GM19043 (cell line): ENCODE measurements at regions not wholly inside any gene's neighbourhood (a gene's known extent, or its start where the extent isn't known, plus 50 kb on each side); places are given as distances from the start of the nearest gene placed in this dataset.

ENCODE experiments used
- ATAC-seq: cut with Tn5 transposase; IDR thresholded peaks from one replicate; pipeline ENCODE4 v1.9.1; 2021; ENCODE audit warnings: low read depth; ENCODE audit not compliant: unreplicated experiment

DNA sequence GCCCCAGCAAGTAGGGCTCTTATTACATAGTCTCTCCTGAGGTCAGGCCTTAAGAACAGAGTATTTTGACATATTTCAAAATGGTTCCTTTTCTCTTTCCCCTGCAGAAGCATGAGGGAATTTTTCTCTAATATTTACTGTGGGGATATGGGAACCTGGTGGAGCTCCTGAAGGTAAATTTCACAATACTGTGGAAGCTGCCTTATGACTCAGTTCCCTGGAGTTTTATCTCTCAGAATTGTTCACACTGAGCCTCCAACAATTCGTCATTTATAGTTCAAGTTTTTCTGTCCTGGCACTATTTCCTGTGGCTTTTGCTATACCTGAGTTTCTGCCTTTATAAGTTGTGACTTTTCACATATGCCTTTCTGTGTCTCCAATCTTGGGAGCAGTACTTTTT is 607.2 kb upstream of the NDST4 start:
- ATAC-seq: no peak

DNA sequence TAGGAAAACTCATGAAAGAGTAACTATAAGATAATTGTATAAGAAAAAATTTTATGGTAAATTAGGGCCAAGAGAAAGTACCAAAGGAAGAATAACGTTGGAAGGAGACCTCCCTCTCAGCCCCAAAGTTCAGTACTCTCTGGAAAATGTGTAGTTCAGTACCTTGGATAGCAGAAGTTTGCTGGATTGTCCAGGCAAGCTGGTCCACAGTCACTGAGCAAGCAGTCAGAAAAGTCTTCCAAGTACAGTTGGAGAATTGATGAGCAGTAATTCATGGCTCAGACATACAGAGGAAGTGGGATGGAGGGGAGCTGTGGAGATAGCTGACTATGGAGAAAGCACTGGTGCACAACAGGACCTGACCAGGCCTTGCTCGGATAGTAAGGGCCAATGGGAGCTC is 598.2 kb upstream of the NDST4 start:
- ATAC-seq: no peak

DNA sequence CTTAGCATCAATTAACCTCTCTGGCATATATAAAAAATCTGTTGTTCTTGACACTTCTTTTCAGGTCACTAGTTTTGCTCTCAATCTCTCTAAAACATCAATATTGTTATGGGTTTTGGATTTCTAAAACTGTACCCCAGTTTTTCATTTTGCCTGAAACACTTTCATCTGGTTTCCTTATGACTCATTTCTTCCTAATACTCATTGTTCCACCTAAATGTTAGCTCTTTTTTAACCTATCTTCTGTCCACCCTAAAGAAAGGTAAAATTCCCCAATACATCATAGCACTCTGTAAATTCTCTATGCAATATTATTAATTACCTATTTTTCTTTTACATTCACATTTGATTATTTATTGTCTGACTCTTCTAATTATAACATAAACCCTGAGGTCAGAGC is 575.5 kb upstream of the NDST4 start:
- ATAC-seq: no peak

DNA sequence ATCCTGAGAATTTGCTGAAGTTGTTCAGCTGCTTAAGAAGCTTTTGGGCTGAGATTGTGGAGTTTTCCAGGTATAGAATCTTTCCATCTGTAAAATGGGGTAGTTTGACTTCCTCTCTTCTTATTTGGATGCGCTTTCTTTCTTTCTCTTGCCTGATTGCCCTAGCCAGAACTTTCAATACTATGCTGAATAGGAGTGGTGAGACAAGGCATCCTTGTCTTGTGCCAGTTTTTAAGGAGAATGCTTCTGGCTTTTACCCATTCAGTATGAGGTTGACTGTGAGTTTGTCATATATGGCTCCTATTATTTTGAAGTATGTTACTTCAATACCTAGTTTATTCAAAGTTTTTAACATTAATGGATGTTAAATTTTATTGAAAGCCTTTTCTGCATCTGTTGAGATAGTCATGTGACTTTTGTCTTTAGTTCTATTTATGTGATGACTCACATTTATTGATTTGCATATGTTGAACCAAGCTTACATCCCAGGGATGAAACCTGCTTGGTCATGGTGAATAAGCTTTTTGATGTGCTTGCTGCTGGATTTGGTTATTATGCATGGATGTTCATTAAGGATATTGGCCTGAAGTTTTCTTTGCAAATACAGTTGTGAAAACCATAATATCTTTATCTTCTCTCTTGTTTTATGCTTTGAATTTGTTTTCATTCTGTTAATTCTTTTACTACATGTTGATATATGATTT is 573.8 kb upstream of the NDST4 start:
- no peak for ATAC-seq

DNA sequence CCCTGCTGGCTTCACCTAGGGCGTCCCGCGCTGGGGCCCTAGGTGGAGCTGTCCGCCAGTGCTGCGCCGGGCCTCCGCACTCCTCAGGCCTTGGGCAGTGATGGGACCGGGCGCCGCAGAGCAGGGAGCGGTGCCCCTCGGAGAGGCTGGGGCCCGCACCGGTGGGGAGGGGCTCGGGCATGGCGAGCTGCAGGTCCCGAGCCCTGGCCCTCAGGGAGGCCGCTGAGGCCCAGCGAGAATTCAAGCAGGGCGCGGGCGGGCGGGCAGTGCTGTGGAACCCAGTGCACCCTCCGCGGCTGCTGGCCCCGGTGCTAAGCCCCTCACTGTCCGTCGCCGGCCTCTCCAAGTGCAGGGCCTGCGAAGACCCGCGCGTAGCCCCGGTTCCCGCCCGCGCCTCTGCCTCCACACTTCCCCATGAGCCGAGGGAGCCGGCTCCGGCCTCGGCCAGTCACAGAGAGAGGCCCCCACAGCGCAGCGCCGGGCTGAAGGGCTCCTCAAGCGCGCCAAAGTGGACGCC is 565.1 kb upstream of the NDST4 start:
- no peak for ATAC-seq

DNA sequence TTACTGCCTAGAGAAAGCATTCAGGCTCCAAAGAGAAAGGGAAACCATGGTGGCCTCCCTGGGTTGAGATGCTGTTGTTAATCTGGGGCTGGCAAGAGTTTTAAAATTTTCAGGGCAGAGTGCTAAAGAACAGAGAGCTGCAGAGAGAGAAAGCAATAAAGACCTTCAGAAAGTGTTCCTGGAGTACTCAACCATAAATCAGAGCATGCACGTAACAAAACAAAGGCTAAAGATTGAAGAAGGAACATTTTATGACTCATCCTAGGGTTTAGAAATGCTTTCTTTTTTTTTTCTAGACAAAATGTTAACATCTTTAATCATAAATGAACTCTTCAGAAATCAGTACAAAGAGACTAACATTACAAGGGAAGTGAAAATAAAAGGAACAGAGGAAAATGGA is 562.3 kb upstream of the NDST4 start:
- ATAC-seq: no peak

DNA sequence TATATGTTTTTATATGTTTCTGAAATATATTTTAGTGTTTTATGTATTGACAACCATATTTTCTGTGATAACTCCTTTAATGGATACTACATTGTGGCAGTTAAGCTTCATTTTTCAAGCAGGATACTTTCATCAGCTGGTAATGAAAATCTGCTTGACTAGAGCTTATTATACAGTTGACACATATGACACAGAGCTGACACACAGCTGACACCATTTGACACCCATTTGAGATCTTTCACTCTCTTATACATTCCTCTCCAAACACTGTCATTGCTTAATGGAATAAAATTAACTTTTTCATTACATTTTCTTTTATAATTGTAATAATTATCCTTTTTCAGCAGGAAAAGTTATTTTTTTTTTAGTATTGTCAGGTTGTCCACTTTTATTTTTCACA is 561.1 kb upstream of the NDST4 start:
- no peak for ATAC-seq

DNA sequence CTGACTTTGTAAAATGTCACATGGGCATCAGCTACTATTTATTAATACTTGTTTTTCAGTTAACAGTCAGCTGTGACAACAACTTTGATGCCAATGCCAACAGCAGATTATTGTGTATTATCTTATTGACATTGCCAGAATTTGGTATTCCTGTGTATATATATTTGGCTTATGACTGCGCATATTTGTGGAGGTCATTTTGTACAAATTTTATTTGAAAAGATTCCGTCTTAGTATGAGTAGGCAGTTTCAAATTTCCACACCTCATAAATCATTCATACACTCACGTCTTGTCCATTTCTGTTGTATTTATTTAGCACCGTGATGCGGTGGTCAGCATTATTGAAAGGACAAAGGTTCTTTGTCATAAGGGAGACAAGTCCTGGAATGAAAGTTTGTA is 558.2 kb upstream of the NDST4 start:
- no peak for ATAC-seq

DNA sequence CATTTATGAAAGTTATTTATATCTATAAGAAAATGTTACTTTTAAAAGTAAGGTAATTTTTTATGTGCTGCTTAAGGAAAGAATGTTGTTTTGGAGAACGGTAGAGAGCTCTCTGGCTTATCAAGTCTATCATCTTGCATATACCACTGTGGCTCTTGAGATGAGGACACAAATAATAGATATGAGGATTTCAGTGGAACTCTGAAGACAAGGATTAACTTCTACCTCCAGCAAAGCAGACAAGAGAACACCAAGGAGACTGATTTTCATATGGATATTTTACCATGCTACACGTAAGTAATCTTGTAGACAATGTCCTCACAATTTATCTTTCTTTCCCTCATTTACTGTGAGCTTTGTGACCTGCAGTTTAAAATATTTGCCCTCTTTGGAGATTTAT is 557.5 kb upstream of the NDST4 start:
- no peak for ATAC-seq

DNA sequence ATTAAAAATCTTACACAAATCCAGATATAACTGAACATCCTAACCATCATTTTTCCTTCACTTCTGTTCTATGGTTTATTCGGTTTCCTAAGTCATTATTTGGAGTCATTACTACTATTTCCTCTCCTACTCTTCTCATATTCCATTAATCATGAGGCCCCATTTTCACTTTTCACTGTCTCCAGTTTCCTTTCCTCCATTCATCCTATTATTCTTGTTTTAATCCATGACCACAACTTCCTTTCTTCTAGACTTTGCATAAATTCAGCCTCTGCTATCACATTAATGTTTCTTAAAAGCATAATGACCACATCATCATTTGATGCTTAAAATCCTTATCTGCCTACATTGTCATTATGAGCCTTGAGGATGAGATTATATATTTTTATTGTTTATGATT is 555.0 kb upstream of the NDST4 start:
- no peak for ATAC-seq

DNA sequence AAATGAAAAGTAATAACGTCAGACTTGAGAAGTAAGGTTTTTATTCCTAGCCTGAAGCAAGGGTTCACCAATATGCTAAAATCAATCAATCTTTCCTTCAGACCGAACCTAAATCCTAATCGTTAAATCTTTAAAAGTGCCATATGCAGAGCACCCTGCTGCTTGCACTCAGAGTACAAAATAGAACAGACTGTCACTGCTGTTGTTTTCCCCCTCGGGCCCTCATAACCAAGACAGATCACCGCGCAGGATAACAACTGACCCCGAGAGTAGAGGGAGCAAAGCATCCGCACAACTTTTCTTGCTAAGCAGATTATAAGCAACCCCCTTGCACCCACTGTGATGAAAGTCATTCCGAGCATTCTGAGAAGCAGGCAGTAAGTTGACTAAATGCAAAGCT is 550.9 kb upstream of the NDST4 start:
- no peak for ATAC-seq

DNA sequence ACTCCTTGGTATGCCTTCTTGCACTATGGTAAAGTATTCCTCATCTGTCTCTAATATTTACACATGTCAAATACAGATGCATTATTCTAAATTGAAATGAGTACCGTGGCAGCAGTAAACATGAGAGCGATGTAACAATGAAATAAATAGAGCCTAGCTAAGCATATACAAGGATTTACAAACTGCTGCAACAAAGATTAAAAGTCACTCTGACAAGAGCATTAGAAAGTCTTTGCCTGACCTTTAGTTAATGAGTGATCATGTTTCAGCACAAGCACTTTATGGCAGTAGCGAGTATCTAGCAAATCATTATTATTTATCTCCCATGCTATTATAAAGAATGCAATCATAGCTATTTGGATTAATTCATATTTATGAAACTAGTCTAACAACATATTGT is 547.0 kb upstream of the NDST4 start:
- ATAC-seq: no peak

DNA sequence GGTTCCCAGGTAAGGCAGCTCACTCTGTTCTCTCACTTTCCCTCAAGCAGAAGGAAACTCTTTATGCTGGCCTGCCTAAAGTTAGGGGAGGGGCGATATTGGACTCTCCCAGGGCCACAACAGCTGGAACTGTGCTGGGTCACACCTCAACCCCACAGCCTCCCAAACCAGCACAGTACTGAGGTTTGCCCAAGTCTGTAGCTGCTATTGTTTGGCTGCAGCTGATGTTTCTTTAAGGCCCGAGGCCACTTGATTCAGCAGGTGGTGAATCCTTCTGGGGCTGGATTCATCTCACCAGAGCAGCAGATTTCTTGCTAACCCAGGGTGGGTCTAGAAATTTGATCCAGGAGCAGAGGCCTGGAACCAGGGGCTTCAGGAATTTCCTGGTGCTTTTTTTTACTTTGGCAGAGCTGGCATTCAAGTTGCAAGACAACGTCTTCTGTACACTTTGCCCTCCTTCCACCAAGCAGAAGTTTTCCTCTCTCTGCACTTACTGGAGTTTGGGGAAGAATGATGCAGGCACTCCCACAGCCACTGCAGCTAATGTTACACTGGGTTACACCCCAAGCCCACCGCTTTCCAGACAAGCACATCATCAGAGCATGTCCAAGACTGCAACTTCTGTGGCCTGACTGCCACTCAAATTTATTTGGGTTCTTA is 544.7 kb upstream of the NDST4 start:
- no peak for ATAC-seq

DNA sequence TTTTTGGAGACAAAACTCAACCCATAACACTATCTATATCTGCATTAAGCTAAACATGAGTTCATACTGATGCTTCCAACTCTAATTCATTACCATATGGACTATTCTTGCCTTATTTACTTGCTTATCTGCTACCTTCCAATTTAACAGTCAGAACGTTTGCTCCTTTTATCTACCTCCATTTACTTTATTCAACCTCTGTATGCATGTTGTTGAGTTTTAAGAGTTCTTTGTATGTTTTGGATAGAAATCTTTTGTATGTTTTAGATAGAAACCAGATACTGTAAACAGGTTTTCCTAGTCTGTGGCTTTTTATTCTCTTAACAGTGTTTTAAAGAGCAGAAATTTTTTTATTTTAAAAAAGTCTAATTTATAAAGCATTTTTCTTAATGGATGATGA is 542.2 kb upstream of the NDST4 start:
- ATAC-seq: no peak

DNA sequence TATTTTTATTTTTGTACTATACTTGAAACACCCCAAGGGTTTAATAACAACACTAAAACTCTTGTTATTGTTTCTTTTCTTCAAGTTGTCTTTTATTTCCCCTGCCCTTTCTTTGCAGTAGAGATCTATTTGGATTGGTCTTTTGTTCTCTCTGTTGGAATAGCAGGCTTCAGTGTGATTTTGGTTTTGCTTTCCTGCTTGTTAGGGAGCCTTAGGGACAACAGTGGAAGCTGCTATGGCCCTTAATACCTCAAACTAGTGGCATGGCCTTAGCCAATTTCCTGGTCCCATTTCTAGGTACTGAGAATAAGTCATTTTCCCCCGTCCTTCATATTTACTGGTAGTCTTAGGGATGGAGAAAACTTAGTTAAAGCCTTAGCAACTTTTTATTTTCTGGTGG is 535.4 kb upstream of the NDST4 start:
- ATAC-seq: no peak

DNA sequence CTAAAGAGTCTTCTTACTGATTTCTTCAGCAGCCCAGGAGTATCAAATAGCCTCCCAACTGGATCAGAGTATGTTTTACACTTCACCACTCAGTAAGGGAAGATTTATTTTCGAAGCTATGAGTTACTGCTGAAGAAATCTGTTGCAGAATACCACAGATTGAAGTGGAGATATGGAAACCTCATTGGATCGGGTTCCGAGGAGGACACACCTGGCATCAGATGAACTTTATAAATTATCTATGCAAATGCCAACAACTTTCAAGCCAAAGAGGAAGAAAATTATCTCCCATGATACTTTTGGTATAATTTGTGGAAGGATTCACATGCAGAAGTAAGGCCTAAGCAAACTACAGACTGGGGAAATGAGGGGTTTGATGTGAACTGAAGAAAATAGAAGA is 515.9 kb upstream of the NDST4 start:
- ATAC-seq: no peak

DNA sequence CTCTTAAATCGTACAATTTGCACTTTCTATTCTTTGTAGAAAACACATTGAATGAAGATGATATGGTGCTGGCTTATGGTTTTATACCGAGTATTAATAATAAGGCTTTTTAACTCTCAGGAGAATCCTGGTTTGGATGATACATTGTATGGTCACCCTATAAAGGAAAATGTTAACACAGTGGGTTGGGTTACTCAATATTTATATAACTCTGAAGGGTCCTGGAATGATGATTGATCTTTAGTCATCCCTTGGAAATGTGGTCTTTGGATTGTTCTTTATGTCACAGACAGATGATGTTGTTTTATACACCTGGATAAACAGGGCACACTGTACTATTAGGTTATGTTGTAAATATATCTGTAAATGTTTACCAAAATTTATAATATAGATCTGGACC is 496.2 kb upstream of the NDST4 start:
- ATAC-seq: no peak

DNA sequence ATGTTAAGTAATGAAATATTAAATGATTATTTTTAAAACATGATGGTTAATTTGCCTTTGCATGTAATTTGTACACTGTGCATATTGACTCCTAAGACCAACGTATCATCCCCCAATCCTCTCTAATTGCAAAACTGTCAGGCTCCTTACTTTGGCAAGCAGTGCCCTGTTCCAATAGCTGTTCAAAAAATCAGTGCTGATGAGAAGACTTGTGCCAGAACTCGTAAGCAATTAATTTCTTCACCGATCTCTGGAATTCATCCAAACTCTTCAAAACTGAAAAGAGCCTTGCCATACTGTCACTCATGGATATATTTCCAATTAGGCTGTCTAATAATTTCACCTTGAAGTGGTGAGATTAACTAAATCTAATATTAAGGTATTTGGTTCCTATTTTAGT is 493.9 kb upstream of the NDST4 start:
- no peak for ATAC-seq

DNA sequence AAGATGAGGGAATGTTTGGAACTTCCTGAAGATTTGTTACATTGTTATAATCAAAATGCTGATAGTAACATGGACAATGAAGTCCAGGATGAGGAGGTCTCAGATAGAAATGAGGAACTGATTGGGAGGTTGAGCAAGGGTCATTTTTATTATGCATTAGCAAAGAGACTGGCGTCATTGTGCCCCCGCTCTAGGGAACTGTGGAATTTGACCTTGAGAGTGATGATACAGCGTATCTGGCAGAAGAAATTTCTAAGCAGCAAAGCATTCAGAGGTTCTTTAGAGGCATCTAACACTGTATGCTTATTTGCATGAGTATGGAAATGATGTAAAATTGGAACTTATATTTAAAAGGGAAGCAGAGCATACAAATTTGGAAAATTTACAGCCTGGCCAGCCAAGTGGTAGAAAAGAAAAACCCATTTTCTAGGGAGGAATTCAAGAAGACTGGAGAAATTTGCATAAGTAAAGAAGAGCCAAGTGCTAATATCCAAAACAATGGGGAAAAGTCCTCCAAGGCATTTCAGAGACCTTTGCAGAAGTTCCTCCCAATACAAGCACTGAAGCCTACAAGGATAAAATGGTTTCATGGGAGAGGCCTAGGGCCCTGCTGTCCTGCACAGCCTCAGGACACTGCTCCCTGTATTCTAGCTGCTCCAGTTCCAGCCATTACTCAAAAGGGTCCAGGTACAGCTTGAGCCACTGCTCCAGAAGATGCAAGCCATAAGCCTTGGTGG is 483.0 kb upstream of the NDST4 start:
- no peak for ATAC-seq

DNA sequence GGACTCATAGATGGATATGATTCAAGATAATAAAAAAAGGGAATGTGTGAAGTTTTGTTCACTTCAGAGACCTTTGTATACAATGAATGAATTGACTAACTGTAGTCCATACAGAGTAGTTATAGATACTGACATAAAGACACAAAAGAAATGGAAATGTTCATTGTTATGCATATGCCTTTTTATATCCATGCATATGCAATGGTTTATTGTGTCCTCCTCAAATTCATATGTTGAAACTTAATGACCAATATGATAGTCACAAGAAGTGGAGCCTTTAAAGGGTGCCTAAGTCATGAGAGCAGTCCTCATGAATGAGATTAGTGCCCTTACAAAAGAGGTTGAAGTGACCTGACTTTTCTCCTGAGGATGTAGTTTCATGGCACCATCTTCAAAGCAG is 467.5 kb upstream of the NDST4 start:
- ATAC-seq: no peak

DNA sequence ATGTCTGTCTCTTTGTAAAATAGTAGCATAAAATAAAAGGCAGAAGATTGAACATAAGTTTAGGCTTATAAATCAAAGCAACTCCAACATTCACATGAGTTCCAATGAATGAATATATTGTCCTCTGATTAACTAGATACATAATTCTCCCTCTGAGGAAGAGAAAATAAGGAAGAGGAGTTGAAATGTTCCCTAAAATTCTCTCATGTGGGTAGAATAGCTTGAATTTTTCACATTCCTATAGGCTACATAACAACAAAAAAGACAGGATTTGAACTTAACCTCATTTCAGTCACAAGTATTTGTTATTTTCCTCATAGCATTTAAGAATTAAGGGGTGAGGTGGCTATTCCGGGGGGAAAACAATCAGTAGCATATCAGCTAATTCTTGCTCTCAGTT is 462.4 kb upstream of the NDST4 start:
- no peak for ATAC-seq

DNA sequence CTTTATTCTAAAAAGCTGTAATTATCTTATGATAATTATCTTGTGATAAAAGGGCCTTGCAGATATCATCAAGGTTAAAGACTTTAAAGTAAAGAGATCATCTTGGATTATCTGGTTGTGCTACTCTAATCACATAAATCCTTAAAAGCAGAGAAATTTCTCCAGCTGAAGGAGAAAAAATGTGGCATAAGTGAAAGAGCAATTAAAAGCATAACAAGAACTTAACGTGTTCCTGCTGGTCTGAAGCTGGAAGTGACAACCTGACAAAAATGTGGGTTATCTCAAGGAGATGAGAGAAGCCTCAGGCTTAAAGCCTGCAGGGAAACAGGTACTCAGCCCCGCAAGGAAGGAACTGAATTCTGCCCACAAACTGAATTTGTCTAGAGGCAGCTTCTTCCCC is 449.1 kb upstream of the NDST4 start:
- ATAC-seq: no peak
